HEK293 (cell line): ENCODE measurements at regions not wholly inside any gene's neighbourhood (a gene's known extent, or its start where the extent isn't known, plus 50 kb on each side); places are given as distances from the start of the nearest gene placed in this dataset.

Source experiments
- CTCF ChIP-seq: fragments of 450-650 bp; formaldehyde crosslinking; IDR thresholded peaks from 2 replicates; pipeline ENCODE4 v1.5.1; 2016; ENCODE audit warnings: missing biosample characterization, missing genetic modification characterization
- REST ChIP-seq: fragments of 450-650 bp; formaldehyde crosslinking; IDR thresholded peaks from 2 replicates; pipeline ENCODE4 v1.5.1; 2016; ENCODE audit warnings: missing biosample characterization, missing genetic modification characterization
- YY1 ChIP-seq: fragments of 450-650 bp; formaldehyde crosslinking; IDR thresholded peaks from 2 replicates; pipeline ENCODE4 v1.5.1; 2018; ENCODE audit warnings: missing biosample characterization, missing genetic modification characterization
- ZBTB48 ChIP-seq: fragments of 450-650 bp; formaldehyde crosslinking; IDR thresholded peaks from 2 replicates; pipeline ENCODE4 v1.5.1; 2016; ENCODE audit warnings: missing biosample characterization, missing genetic modification characterization
- ZNF148 ChIP-seq: fragments of 450-650 bp; formaldehyde crosslinking; IDR thresholded peaks from 2 replicates; pipeline ENCODE4 v1.5.0; 2017; ENCODE audit warnings: missing biosample characterization, missing genetic modification characterization, borderline replicate concordance
- ZNF350 ChIP-seq: fragments of 450-650 bp; formaldehyde crosslinking; IDR thresholded peaks from 2 replicates; pipeline ENCODE4 v1.5.0; 2017; ENCODE audit warnings: missing biosample characterization, mild to moderate bottlenecking, missing genetic modification characterization
- ZNF423 ChIP-seq: fragments of 450-650 bp; formaldehyde crosslinking; IDR thresholded peaks from 2 replicates; pipeline ENCODE4 v1.5.1; 2016; ENCODE audit warnings: missing biosample characterization, missing genetic modification characterization
- ZNF514 ChIP-seq: fragments of 450-650 bp; formaldehyde crosslinking; IDR thresholded peaks from 2 replicates; pipeline ENCODE4 v1.5.1; 2016; ENCODE audit warnings: missing biosample characterization, missing genetic modification characterization
- ZNF544 ChIP-seq: fragments of 450-650 bp; formaldehyde crosslinking; IDR thresholded peaks from 2 replicates; pipeline ENCODE4 v1.5.0; 2017; ENCODE audit warnings: missing biosample characterization, missing genetic modification characterization
- ZNF777 ChIP-seq: fragments of 450-650 bp; formaldehyde crosslinking; IDR thresholded peaks from 2 replicates; pipeline ENCODE4 v1.5.1; 2017; ENCODE audit warnings: missing biosample characterization, missing genetic modification characterization, borderline replicate concordance

GRCh38 chr20:52031206-52031562 lies 160.4 kb downstream of the ZFP64 start:
- no peak for TF ChIP-seq ZNF423
- TF ChIP-seq ZBTB48 (tag by site-specific recombination): no peak
- TF ChIP-seq ZNF148 (tag by site-specific recombination): no peak
- TF ChIP-seq REST (tag by site-specific recombination): no peak
- no peak for TF ChIP-seq ZNF777 (tag by site-specific recombination)
- TF ChIP-seq CTCF (tag by site-specific recombination): no peak
- no peak for TF ChIP-seq ZNF350 (tag by site-specific recombination)
- TF ChIP-seq YY1 (tag by site-specific recombination): no peak
- TF ChIP-seq ZNF514 (tag by site-specific recombination): no peak
- no peak for TF ChIP-seq ZNF544 (tag by site-specific recombination)
